ENCODE measurements at regions not wholly inside any gene's neighbourhood (a gene's known extent, or its start where the extent isn't known, plus 50 kb on each side); places are given as distances from the start of the nearest gene placed in this dataset.

DNA sequence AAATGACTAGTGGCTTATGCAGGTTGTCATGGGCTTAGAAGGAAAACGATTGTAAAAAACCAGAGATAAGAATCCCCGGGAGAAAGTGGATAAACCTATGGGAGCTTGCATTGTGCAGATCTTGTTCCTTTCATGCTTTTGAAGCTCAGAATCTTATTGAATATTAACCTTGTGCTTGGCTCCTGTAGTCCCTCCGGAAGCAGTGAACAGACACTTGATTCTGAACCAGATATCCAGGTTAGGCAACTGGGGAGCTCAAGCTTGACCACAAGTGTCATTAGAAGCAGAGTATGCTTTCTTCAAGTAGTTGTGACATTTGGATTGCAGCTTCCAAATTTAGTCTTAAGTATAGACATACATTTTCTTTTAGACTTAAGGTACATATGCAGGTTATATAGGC, 212.6 kb upstream of the MOCS1 start:
- 22% methylated on average over 3 of the region's 3 CpGs for WGBS (ENCODE audit: low lambda C conversion rate)
- Histone ChIP-seq H3K27ac (ENCODE audit: low read depth in 2 of 2, low read length in 1 of 2) (no peak overlapping the region), H2AFZ (ENCODE audit: low read depth) (no peak overlapping the region), H3K4me2 (no peak overlapping the region), H3K36me3 (replicated peaks in 1 of 2; ENCODE audit: control insufficient read depth in 1 of 2, insufficient read depth in 2 of 2, low read length in 1 of 2) (no peaks in the 10 kb centered on the region), H3K79me2 (ENCODE audit: insufficient read depth) (no peaks in the 10 kb centered on the region), H3K9ac (no peak overlapping the region), H3K4me1 (ENCODE audit: control insufficient read depth in 1 of 2, insufficient read depth in 2 of 2, low read depth in 1 of 2, low read length in 1 of 2) (no peaks in the 10 kb centered on the region), H3K4me3 (ENCODE audit: low read depth in 2 of 2, low read length in 1 of 2) (no peak overlapping the region), H3K9me2 (no peaks in the 10 kb centered on the region), H3K9me3 (no peaks in the 10 kb centered on the region; the same call in 1 of the 2 replicates), H4K20me1 (ENCODE audit: insufficient read depth) (no peaks in the 10 kb centered on the region), H3F3A (replicated peaks; ENCODE audit: insufficient read depth) (no peaks in the 10 kb centered on the region), H3K27me3 (ENCODE audit: insufficient read depth) (no peaks in the 10 kb centered on the region)
- ChIA-PET CTCF (interaction anchor here (0.6 to 1.1 kb wide), 2 partner anchors 23 to 441 kb away, joined by 3 to 4 read pairs; no protein-coding TSS in a partner anchor), POLR2A (no interaction called here)
- DNase-seq = no peak
- TF ChIP-seq RAD21 (IDR thresholded peaks at IDR 0.05; ENCODE audit: low read length) = no peak

DNA sequence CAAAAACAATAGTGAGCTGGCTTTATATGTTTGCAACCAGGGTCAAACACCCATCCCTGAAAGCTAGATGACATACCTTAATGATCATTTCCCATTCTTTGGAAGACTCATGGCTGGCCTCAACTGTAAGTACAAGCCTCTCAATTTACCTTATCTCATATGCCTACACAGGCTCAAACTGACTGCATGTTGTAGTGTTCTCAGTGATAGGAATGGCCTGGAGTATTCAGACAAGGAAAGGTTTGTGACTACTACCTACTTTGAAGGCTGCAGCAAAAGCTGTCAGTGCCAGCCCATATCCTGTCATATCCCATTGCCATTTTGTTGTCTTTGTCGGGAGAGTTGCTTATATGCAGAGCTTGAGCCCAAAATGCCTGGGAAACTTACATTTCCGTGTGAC, 205.2 kb upstream of the MOCS1 start:
- POLR2A ChIA-PET = no interaction called here
- Histone ChIP-seq H4K20me1 (ENCODE audit: insufficient read depth) (no peaks in the 10 kb centered on the region), H3F3A (replicated peaks; ENCODE audit: insufficient read depth) (no peaks in the 10 kb centered on the region), H3K9ac (no peak overlapping the region), H3K4me1 (ENCODE audit: control insufficient read depth in 1 of 2, insufficient read depth in 2 of 2, low read depth in 1 of 2, low read length in 1 of 2) (no peaks in the 10 kb centered on the region), H3K9me2 (no peaks in the 10 kb centered on the region), H2AFZ (ENCODE audit: low read depth) (no peak overlapping the region), H3K36me3 (replicated peaks in 1 of 2; ENCODE audit: control insufficient read depth in 1 of 2, insufficient read depth in 2 of 2, low read length in 1 of 2) (no peaks in the 10 kb centered on the region), H3K4me2 (no peak overlapping the region), H3K79me2 (ENCODE audit: insufficient read depth) (no peaks in the 10 kb centered on the region), H3K27me3 (ENCODE audit: insufficient read depth) (no peaks in the 10 kb centered on the region), H3K4me3 (ENCODE audit: low read depth in 2 of 2, low read length in 1 of 2) (no peak overlapping the region), H3K9me3 (no peaks in the 10 kb centered on the region; the same call in 1 of the 2 replicates), H3K27ac (ENCODE audit: low read depth in 2 of 2, low read length in 1 of 2) (no peak overlapping the region)
- TF ChIP-seq MXI1 (IDR thresholded peaks at IDR 0.05; ENCODE audit: low read depth, low read length) (no peak), YY1 (IDR thresholded peaks at IDR 0.05; ENCODE audit: low read depth) (no peak), FOSL2 (IDR thresholded peaks at IDR 0.05; ENCODE audit: borderline replicate concordance, low read depth) (no peak), RXRA (IDR thresholded peaks at IDR 0.05; ENCODE audit: borderline replicate concordance, low read depth) (no peak), NRF1 (IDR thresholded peaks at IDR 0.05; ENCODE audit: low read depth, low read length) (no peak), TCF12 (IDR thresholded peaks at IDR 0.05) (no peak), EZH2phosphoT487 (IDR thresholded peaks at IDR 0.05; ENCODE audit: borderline replicate concordance, low read depth) (no peak), TAF1 (IDR thresholded peaks at IDR 0.05; ENCODE audit: borderline replicate concordance, low read depth, low read length) (no peak), SIN3A (IDR thresholded peaks at IDR 0.05; ENCODE audit: borderline replicate concordance, low read depth, low read length) (no peak), POLR2AphosphoS5 (IDR thresholded peaks at IDR 0.05; ENCODE audit: low read depth, low read length) (no peak), TEAD4 (IDR thresholded peaks at IDR 0.05; ENCODE audit: borderline replicate concordance, insufficient read depth) (no peak)
- TF ChIP-seq, protein P1, sequence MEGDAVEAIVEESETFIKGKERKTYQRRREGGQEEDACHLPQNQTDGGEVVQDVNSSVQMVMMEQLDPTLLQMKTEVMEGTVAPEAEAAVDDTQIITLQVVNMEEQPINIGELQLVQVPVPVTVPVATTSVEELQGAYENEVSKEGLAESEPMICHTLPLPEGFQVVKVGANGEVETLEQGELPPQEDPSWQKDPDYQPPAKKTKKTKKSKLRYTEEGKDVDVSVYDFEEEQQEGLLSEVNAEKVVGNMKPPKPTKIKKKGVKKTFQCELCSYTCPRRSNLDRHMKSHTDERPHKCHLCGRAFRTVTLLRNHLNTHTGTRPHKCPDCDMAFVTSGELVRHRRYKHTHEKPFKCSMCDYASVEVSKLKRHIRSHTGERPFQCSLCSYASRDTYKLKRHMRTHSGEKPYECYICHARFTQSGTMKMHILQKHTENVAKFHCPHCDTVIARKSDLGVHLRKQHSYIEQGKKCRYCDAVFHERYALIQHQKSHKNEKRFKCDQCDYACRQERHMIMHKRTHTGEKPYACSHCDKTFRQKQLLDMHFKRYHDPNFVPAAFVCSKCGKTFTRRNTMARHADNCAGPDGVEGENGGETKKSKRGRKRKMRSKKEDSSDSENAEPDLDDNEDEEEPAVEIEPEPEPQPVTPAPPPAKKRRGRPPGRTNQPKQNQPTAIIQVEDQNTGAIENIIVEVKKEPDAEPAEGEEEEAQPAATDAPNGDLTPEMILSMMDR (IDR thresholded peaks at IDR 0.05) = no peak
- TF ChIP-seq, protein P2, sequence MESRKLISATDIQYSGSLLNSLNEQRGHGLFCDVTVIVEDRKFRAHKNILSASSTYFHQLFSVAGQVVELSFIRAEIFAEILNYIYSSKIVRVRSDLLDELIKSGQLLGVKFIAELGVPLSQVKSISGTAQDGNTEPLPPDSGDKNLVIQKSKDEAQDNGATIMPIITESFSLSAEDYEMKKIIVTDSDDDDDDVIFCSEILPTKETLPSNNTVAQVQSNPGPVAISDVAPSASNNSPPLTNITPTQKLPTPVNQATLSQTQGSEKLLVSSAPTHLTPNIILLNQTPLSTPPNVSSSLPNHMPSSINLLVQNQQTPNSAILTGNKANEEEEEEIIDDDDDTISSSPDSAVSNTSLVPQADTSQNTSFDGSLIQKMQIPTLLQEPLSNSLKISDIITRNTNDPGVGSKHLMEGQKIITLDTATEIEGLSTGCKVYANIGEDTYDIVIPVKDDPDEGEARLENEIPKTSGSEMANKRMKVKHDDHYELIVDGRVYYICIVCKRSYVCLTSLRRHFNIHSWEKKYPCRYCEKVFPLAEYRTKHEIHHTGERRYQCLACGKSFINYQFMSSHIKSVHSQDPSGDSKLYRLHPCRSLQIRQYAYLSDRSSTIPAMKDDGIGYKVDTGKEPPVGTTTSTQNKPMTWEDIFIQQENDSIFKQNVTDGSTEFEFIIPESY (IDR thresholded peaks at IDR 0.05; ENCODE audit: borderline replicate concordance, low read depth) = no peak
- TF ChIP-seq, protein P3, sequence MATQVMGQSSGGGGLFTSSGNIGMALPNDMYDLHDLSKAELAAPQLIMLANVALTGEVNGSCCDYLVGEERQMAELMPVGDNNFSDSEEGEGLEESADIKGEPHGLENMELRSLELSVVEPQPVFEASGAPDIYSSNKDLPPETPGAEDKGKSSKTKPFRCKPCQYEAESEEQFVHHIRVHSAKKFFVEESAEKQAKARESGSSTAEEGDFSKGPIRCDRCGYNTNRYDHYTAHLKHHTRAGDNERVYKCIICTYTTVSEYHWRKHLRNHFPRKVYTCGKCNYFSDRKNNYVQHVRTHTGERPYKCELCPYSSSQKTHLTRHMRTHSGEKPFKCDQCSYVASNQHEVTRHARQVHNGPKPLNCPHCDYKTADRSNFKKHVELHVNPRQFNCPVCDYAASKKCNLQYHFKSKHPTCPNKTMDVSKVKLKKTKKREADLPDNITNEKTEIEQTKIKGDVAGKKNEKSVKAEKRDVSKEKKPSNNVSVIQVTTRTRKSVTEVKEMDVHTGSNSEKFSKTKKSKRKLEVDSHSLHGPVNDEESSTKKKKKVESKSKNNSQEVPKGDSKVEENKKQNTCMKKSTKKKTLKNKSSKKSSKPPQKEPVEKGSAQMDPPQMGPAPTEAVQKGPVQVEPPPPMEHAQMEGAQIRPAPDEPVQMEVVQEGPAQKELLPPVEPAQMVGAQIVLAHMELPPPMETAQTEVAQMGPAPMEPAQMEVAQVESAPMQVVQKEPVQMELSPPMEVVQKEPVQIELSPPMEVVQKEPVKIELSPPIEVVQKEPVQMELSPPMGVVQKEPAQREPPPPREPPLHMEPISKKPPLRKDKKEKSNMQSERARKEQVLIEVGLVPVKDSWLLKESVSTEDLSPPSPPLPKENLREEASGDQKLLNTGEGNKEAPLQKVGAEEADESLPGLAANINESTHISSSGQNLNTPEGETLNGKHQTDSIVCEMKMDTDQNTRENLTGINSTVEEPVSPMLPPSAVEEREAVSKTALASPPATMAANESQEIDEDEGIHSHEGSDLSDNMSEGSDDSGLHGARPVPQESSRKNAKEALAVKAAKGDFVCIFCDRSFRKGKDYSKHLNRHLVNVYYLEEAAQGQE (IDR thresholded peaks at IDR 0.05; ENCODE audit: low read depth, low read length) = no peak
- TF ChIP-seq, protein P4, sequence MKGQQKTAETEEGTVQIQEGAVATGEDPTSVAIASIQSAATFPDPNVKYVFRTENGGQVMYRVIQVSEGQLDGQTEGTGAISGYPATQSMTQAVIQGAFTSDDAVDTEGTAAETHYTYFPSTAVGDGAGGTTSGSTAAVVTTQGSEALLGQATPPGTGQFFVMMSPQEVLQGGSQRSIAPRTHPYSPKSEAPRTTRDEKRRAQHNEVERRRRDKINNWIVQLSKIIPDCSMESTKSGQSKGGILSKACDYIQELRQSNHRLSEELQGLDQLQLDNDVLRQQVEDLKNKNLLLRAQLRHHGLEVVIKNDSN (IDR thresholded peaks at IDR 0.05; ENCODE audit: borderline replicate concordance, low read depth) = no peak
- TF ChIP-seq, protein P5, sequence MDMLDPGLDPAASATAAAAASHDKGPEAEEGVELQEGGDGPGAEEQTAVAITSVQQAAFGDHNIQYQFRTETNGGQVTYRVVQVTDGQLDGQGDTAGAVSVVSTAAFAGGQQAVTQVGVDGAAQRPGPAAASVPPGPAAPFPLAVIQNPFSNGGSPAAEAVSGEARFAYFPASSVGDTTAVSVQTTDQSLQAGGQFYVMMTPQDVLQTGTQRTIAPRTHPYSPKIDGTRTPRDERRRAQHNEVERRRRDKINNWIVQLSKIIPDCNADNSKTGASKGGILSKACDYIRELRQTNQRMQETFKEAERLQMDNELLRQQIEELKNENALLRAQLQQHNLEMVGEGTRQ (IDR thresholded peaks at IDR 0.05; ENCODE audit: borderline replicate concordance, low read depth, low read length) = no peak
- 0% methylated on average over 2 of the region's 2 CpGs for WGBS (ENCODE audit: low lambda C conversion rate)
- DNase-seq = no peak
- CTCF ChIA-PET = interaction anchor here (1.0 kb wide), 1 partner anchor 11 kb away, joined by 3 read pairs; no protein-coding TSS in a partner anchor
